ENCODE measurements at regions not wholly inside any gene's neighbourhood (a gene's known extent, or its start where the extent isn't known, plus 50 kb on each side); places are given as distances from the start of the nearest gene placed in this dataset.

DNA sequence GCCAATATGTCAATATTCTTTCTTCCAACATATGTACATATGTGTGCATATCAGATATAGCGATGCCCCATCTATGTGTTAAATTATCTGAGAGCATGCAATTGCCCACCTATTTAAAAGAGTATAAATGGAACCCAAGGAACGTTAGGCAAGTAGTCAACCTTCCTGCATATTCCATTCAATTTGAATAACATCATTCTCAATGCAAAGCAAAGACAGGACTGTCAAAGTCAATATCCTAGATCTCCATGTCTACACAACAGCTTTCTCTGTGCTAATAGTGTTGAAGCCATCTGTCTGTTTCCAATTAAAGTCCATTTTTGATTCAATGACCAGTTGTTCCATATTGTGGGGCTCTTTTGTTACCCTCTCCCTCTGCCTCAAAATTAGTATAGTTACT, 85.3 kb upstream of the COX7C start:
- no peak for TF ChIP-seq CTCF (IDR thresholded peaks at IDR 0.05)
- no peak for TF ChIP-seq POLR2A (IDR thresholded peaks at IDR 0.05)
